ENCODE measurements at regions not wholly inside any gene's neighbourhood (a gene's known extent, or its start where the extent isn't known, plus 50 kb on each side); places are given as distances from the start of the nearest gene placed in this dataset.

GRCh38 chr9:93894691-93895079 is 60.5 kb downstream of the BARX1 start:
- Histone ChIP-seq H3K4me2 (ENCODE audit: control insufficient read depth, insufficient read depth) (no peak overlapping the region), H3K27ac (ENCODE audit: control insufficient read depth, insufficient read depth) (no peak overlapping the region), H3K9me3 (replicated peaks; ENCODE audit: control insufficient read depth, insufficient read depth, low read length) (peaks cover 4% of the 10 kb centered on the region; the same call in 1 of the 3 replicates), H3K27me3 (replicated peaks in 1 of 2; ENCODE audit: control insufficient read depth in 2 of 2, insufficient read depth in 2 of 2, low read length in 1 of 2) (no peaks in the 10 kb centered on the region), H3K4me1 (ENCODE audit: control insufficient read depth, insufficient read depth, low read length) (no peaks in the 10 kb centered on the region), H3K4me3 (no peak overlapping the region), H4K20me1 (ENCODE audit: control insufficient read depth, insufficient read depth) (no peaks in the 10 kb centered on the region), H3K9ac (ENCODE audit: control insufficient read depth, insufficient read depth, low read length) (no peak overlapping the region), H3K79me2 (ENCODE audit: control insufficient read depth, insufficient read depth, low read length) (no peaks in the 10 kb centered on the region), H3K36me3 (ENCODE audit: control insufficient read depth in 2 of 2, insufficient read depth in 2 of 2, low read length in 1 of 2) (no peaks in the 10 kb centered on the region), H2AFZ (ENCODE audit: control insufficient read depth, low read depth, low read length) (no peak overlapping the region)
- no TSS peak for BruUV-seq (replicated peaks)
- no peak for TF ChIP-seq TAF1 (IDR thresholded peaks at IDR 0.05; ENCODE audit: borderline replicate concordance, low read depth, low read length)
- TF ChIP-seq RCOR1 (conservative IDR thresholded peaks at IDR 0.05; ENCODE audit: low read depth, low read length), result no peak
- TF ChIP-seq ZNF384 (IDR thresholded peaks at IDR 0.05; ENCODE audit: borderline replicate concordance, low read depth, low read length), result no peak
- no peak for TF ChIP-seq NR2C1 (IDR thresholded peaks at IDR 0.05)
- no peak for TF ChIP-seq BMI1 (IDR thresholded peaks at IDR 0.05; ENCODE audit: borderline replicate concordance)
- TF ChIP-seq CREB1 (IDR thresholded peaks at IDR 0.05; ENCODE audit: low read depth), result no peak
- no peak for TF ChIP-seq NFIC (IDR thresholded peaks at IDR 0.05; ENCODE audit: low read depth, low read length)
- no peak for TF ChIP-seq SUPT20H (IDR thresholded peaks at IDR 0.05; ENCODE audit: borderline replicate concordance, control insufficient read depth, low read depth, low read length)
- no peak for TF ChIP-seq SREBF2 (IDR thresholded peaks at IDR 0.05; ENCODE audit: low read length)
- no peak for ATAC-seq
- ChIA-PET CTCF (no interaction called here), RAD21 (ENCODE audit: unreplicated experiment) (no interaction called here), SMC1A (ENCODE audit: uncharacterized antibody, unreplicated experiment) (no interaction called here), POLR2A (no interaction called here)
- no peak for DNase-seq (ENCODE audit: low read depth, low spot score)
- 48% methylated on average over 6 of the region's 6 CpGs for WGBS (ENCODE audit: insufficient coverage, insufficient replicate concordance, low lambda C conversion rate, missing lambda C conversion rate)
- in situ Hi-C loops (cut with MboI) (no loop called here), intact Hi-C loops (cut with micrococcal nuclease; ENCODE audit: unreplicated experiment) (no loop called here)
- no peak for FAIRE-seq
